BE2C (cell line): ENCODE measurements at regions not wholly inside any gene's neighbourhood (a gene's known extent, or its start where the extent isn't known, plus 50 kb on each side); places are given as distances from the start of the nearest gene placed in this dataset.

Experiments
- DNase-seq: peaks from one replicate; pipeline ENCODE4 v3.0.0-alpha.2; 2020
- H3K27me3 ChIP-seq: fragments of 250-450 bp; sonication (Bioruptor Pico); 2 replicates; pipeline ENCODE4 v1.5.1; 2020; ENCODE audit warnings: mild to moderate bottlenecking
- H3K36me3 ChIP-seq: fragments of 250-450 bp; sonication (Bioruptor Pico); 2 replicates; pipeline ENCODE4 v1.5.1; 2020; ENCODE audit warnings: mild to moderate bottlenecking
- H3K4me1 ChIP-seq: fragments of 250-450 bp; sonication (Bioruptor Pico); 2 replicates; pipeline ENCODE4 v1.5.1; 2020
- H3K4me3 ChIP-seq: 2 replicates; pipeline ENCODE4 v1.5.1; 2011; ENCODE audit warnings: low read depth, low read length
- H3K9me3 ChIP-seq: fragments of 250-450 bp; sonication (Bioruptor Pico); 2 replicates; pipeline ENCODE4 v1.5.1; 2020
- CTCF ChIP-seq: IDR thresholded peaks from 2 replicates; pipeline ENCODE4 v1.5.1; 2012; ENCODE audit warnings: mild to moderate bottlenecking, low read depth, low read length

GRCh38 chr7:137082391-137082790 is 213.9 kb downstream of the CHRM2 start:
- H3K4me3 ChIP-seq = no peak overlapping the region
- TF ChIP-seq CTCF = no peak
- no peaks in the 10 kb centered on the region for H3K27me3 ChIP-seq
- H3K9me3 ChIP-seq = no peaks in the 10 kb centered on the region
- DNase-seq = no peak
- no peaks in the 10 kb centered on the region for H3K36me3 ChIP-seq
- H3K4me1 ChIP-seq = peaks cover 20% of the 10 kb centered on the region

- no peak for TF ChIP-seq CTCF
- Histone ChIP-seq H3K36me3 (no peaks in the 10 kb centered on the region), H3K4me3 (no peak overlapping the region), H3K9me3 (no peaks in the 10 kb centered on the region), H3K4me1 (peaks cover 20% of the 10 kb centered on the region), H3K27me3 (no peaks in the 10 kb centered on the region)
- DNase-seq = peak; percentile 79
These were observed 213.1 kb downstream of the CHRM2 start for GRCh38 chr7:137081321-137082093.

- Histone ChIP-seq H3K4me1 (peaks cover 20% of the 10 kb centered on the region), H3K36me3 (no peaks in the 10 kb centered on the region), H3K4me3 (no peak overlapping the region), H3K27me3 (no peaks in the 10 kb centered on the region), H3K9me3 (no peaks in the 10 kb centered on the region)
- DNase-seq = no peak
- no peak for TF ChIP-seq CTCF
These were observed 212.2 kb downstream of the CHRM2 start for GRCh38 chr7:137080516-137081203.

GRCh38 chr7:137078781-137079180 is 210.3 kb downstream of the CHRM2 start:
- Histone ChIP-seq H3K9me3 (no peaks in the 10 kb centered on the region), H3K27me3 (no peaks in the 10 kb centered on the region), H3K4me3 (no peak overlapping the region), H3K4me1 (peaks cover 20% of the 10 kb centered on the region), H3K36me3 (no peaks in the 10 kb centered on the region)
- no peak for TF ChIP-seq CTCF
- DNase-seq = no peak

GRCh38 chr7:137074391-137075030 is 206.1 kb downstream of the CHRM2 start:
- Histone ChIP-seq H3K36me3 (no peaks in the 10 kb centered on the region), H3K4me3 (no peak overlapping the region), H3K4me1 (no peaks in the 10 kb centered on the region), H3K27me3 (no peaks in the 10 kb centered on the region), H3K9me3 (no peaks in the 10 kb centered on the region)
- no peak for DNase-seq
- no peak for TF ChIP-seq CTCF
